GM19452 (cell line): ENCODE measurements at regions not wholly inside any gene's neighbourhood (a gene's known extent, or its start where the extent isn't known, plus 50 kb on each side); places are given as distances from the start of the nearest gene placed in this dataset.

Experiments
- ATAC-seq: cut with Tn5 transposase; IDR thresholded peaks from one replicate; pipeline ENCODE4 v1.9.1; 2021; ENCODE audit not compliant: unreplicated experiment

DNA sequence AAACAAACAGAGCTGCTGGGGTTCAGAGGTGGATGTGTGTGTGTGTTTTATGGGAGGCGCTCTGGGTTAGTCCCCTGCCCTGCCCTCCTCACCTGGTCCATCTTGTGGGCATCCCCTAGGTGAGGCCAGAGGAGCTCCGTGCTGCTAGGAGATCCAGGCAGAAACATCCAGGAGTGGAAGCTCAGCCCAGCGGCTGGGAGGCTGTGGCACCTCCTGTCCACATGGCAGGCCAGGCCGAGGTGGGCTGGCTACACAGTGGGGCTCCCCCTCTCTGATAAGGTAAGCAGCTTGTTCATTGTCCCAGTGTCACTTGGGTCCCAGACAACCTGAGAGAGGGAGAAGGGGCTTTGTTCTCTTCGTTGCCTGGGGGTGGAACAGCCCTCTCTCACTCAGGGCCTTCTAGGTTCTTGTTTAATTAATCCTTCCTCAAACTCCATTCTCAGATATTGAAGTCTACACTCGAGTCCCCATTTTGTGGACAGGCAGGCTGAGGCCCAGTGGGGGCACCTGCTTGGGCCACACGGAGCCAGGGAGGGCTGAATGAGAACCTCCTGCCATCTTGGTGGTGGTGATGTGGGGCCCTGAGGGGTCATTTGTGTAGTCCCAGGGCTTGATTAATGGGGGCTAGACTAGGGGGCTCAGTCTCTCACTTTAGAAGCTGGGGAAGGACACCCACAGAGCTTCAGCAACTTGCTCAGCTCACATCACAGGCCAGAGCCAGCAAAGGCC, 216.8 kb upstream of the GPR26 start:
- no peak for ATAC-seq

DNA sequence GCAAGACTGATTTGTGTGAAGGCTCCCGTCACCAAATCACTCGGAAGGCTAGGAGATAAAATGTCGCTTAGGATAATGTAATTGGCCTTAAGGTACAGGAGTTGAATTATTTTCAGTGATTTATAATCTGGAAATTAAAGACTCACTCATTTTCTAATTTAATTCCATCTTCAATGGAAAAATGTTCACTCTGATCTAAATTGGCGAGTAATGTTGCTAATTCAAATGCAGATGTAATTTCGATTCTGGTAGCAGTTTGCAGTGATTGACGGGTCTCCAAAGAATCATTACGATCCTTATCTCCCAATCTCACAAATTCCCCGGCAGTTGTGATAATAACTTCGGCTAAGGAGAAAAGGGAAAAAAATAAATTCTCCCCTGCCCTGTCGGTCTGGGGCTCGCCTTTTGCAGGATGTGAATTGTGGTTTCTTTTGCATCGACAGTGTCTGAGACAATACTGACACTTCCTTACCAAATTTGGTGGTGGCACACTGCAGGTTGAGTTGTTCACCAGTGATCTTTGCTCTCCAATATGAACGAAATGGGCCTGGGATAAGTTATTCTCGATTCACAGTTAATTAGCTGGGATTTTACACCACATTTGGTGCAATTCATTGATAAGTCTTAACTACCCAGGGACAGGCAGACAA, 215.1 kb upstream of the GPR26 start:
- ATAC-seq = no peak

DNA sequence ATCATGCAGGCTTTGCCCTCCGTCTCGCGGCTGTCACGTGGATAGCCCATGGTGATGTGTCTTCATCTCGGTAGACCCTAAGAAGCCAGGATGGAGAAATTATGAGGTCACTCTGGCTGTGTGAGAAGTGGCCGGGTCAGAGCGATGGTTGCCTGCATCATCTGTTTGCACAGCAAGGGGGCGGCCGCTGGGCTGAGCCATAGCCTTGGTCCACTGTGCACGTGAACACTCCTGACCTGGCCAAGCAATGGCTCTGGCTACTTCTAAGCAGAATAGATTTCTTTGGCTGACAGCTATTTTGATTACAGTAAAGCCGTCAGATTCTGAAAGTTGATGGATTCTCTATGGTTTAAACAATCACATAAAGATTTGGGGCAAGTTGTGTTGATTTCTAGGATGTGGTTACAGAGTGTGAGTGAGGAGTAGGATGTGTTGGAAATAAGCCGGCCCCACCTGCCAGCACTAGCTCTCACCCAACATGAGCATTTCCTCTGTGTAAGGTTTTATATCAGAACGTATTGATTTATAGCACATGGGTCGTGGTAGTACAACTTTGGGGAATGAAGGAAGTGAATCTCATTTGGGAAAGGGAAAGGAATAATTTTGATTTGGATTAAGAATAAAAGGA, 214.4 kb upstream of the GPR26 start:
- ATAC-seq = no peak

DNA sequence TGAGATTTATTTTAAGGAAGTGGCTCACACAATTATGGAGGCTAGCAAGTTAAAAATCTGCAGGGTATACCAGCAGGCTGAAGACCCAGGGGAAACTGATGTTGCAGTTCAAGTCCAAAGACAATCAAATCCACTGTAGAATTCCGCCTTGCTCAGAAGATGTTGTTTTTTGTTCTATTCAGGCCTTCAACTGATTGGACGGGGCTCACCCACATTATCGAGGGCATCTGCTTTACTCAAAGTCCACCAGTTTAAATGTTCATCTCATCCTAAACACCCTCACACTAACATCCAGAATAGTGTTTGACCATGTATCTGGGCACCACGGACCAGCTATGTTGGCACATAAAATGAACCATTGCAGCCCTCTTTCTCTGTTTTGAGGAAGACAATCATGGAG, 211.2 kb upstream of the GPR26 start:
- ATAC-seq = no peak

DNA sequence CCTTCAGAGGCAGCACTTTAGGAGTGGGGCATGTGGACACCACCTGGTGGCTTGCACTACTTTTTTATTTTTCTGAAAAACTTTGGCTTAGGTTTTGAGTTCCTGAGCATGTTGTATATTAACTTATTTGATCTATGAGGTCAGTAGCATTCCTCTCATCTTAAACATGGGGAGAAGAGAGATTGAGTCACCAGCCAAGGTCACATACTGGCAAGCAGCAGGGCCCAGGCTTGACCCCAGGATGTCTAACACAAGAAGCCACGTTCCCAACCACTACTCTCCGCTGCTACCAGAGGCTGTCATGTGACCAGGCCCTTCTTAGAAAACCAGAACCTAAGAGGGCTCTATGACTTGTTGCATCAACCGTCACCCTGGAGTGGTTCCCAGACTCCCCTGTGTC, 210.3 kb upstream of the GPR26 start:
- ATAC-seq = no peak

DNA sequence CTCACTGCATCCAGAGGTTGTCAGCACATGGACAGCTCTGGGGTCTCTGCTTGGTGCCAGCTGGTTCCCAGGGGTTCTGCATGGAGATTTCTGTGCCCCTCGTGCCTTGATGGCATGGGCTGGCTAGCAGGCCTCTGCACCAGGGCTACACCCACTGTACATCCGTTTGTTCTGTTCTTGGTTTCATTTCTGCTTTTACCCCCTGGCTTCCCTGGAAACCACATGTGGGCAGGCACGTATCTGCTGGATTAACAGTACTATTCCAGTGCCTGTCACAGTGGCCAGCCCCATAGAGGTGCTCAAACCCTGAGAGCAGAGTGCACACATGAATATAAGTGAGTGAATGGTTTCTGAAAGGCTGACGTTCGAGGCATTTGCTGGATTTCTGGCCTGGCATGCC, 207.2 kb upstream of the GPR26 start:
- ATAC-seq = no peak

DNA sequence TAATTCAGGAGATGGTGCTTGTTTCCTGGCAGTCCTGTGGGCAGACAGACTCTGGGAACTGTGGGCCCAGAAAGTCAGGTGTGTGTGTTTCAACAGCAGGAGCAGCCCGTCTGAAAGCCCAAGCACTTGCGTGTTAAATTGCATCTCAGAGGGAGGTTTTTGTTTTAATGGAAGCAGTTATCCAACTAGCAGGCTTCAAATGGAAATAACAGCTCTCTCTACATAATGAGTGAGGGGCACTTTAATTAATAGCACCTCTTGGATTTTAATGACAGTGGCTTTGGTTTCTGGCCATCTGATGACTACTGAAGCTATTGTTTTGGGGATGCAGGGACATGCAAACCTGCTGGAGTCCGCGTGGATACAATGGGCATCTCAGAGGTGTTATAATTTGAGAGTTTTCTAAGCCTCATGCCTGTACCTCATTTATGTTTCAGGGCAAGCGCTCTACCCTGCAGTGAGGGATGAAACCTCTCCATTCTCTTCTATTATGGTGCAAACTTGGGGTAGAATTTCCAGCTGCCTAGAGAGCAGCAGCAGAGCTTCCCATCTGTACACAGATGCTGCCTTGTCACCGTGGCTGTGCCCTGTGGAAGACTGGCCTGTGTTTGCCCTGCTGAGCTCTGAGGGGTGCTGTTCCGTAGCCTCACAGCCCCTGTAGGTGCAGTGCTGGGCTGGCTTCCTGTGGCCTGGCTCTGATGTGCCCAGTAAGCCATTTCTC, 206.6 kb upstream of the GPR26 start:
- no peak for ATAC-seq

DNA sequence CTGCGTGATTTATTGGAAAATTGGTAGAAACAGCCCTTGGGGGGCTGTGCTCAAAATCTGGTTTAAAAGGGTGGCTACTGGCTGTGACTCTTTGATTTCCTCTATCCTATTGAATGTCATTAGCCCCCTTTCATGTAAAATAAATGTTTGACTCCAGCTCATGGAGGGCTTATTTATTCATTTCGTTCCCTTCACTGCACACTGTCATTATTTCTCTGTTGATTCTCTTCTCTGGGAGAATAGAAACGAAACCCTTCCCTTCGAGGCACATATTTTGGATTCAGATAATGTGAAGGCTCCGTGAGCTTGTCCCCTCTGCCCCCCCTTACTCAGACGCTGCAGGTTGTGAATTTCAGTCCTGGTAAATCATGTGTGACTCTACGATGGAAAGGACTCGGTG, 203.9 kb upstream of the GPR26 start:
- ATAC-seq = no peak

DNA sequence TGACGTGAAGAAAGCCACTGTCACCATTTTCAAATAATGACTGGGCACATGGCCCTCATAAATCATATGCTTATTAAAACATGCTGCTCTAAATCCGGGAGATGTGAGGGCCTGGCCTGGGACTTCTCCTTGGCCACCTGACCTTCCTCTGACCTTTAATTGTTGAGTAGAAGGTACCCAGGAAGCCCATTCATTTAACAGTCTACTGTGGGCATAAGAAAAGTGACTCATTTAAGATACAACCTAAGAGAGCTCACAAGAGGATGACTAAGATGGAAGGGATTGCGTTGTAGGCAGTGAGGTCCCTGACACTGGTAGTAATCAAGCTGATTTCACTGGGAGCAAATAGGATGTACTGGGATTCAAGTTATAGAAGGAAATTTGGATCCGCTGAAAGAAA, 203.4 kb upstream of the GPR26 start:
- no peak for ATAC-seq

DNA sequence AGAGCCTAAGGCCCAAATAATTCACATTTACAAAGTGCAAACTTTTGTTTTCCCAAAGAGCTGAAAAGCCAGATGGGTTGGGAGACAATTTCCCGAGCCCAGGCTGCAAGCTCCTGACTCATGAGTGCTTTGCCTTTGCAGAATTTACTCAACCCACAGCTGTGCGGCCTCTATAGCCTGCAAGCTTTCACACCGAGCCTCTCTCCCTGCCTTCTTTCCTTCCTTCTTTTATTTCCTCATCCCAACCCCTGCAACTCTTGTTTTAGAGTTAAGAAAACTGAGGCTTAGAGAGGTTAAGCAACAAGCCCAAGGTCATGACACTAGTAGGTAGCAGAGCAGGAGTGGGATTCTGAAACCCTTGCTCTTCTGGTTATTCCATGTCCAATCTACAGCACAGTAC, 203.0 kb upstream of the GPR26 start:
- no peak for ATAC-seq

DNA sequence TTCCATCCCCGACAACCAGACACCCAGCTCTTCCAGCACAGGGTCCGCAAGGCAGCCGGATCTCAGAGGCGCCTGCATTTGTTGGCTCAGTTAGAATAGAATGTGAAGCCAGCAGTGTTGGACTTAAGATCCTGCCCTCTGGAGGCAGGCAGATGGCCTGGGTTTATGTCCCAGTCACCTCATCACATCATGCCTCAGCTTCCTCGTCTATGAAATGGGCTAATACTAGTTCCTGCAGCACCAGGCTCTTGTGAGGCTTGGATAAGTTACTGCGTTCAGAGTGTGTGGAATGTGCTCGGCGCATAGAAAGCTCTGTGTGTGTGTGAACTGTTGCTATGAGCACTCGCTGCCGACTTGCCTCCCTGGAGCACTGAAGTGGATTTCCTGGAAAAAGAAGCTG, 202.5 kb upstream of the GPR26 start:
- no peak for ATAC-seq

DNA sequence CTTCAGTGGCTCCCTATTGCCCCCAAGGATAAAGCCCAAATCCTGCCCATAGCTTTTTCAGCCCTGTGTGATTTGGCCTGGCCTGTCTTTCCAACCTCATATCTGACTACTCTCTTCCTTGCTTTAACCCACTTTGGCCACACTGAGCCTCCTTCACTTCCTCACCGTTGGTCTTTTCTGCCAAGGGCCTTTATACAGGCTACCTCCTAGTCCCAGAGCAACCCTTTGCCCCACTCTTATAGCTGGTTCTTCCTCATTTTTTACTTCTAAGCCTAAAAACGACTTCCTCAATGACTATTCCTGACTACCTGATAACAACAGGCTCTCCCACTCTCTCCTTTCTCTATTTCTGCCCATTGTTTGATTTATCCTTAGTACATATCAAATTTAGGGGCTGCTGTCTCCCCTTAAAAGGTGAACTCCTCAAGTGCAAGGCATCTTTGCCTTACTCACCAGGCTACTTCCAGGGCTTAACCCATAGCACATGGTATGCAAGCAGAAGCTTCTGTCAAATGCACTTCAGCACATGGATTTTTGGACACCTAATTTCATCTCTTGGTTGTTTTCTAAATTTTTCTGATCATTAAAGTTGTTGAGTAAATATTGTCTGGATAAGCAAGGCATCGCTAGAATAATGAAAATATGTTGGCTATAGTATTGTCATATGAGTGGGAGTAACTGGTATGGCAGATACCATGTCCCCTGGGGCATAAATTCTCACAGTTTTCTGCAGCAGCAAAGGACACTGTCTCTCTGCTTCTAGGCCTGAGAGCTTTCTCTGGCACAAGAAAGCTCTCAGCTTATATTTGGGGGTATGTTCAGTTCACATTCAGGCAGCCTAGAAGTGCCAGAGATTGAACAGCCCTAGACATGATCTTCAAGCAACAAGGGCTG, 201.5 kb upstream of the GPR26 start:
- ATAC-seq = no peak

DNA sequence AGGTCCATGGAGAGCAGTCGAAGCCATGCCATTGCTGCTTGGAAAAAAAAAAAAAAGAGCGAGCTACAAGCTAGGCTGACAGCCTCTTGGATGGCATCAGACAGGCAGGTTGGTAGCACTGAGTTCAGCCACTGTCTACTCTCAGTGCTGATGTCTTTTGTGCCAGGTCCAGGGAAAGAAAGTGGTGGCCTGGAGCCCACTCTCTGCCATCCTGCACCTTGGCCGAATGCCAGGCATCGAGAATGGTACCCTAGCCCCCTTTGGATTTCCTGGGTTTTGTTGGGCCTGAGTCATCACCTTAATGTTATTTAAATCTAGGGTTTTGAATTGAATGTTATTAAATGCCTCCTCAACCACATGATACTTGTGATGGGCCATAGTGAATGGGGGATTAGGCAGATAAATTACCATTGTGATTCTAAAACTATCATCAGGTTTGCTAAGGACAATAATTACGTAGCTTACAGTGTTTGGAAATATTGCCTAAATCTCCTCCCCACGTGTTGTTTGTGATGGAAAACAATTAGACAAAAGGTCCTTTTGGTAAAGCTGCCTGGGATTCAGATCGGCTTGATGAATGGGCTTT, 195.7 kb upstream of the GPR26 start:
- no peak for ATAC-seq

DNA sequence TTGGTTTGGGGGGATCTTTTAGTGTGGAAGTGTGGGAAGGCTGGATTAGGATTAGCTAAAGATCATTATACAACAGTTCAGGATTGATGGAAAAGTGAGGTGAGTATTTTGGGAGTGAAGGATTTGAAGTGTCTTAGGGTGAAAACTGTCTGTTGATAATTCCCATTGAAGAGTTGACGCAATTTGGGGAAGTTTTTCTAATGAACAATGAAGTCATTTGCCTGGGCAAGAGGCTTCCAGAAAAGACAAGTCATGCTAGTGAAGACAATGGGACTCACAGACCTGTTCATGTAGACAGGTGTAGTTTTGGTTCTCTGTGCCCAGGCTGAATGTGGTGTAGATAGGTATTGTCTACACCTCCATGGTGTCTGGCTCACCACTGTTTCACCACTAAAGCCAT, 194.3 kb upstream of the GPR26 start:
- no peak for ATAC-seq

DNA sequence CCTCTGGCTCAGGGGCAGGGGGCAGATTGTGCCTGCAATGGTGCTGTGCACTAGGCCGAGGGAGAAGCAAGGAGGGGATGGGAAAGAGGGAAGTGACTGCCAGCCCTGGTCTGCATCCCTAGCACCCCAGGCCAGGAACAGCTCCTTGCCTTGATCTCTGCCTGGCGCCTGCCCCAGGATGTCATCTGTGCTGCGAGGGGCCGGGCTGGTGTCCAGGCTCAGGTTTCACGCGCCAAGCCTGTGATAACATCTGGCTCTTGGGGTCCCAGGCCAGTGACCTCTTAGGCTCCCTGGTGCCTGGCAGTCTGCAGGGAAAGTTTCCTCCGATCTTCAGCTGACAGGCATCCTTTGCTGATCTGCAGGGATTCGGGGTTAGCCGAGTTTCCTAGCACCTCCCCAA, 193.5 kb upstream of the GPR26 start:
- no peak for ATAC-seq

DNA sequence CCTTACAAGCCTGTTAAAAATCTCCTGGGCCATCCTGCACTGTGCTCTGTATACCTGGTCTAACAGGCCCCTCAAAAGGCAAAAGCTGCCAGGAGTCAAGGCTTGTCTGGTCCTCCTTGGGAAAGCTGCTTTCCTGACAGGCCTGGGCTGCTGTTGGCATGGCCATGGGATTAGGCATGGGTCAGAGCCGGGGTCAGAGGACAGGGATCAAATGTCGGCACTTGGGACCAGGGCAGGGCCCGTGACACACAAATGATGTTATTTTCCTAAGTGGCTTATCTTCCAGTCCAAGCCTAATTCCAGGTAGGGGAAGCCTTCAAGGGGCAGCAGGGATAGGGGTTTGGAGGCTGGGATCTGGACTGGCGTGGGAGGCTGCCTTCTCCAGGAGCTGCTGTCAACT, 191.5 kb upstream of the GPR26 start:
- no peak for ATAC-seq

DNA sequence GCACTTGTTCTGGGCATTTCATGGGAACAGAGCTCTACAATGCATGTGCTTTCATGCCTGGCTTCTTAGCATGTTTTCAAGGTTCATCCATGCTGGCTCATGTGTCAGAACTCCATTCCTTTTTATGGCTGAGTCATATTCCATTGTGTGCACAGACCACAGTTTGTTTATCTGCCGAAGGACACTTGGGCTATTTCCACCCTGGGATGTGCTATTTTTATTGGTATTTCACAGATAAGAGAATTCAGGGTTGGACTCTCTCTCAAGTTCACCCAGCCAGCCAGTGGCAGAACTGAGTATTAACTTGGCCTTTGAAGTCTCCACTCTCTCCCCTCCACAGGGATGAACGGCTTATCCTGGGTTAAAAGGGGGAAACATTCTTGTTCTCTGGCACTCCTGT, 190.7 kb upstream of the GPR26 start:
- ATAC-seq = no peak

DNA sequence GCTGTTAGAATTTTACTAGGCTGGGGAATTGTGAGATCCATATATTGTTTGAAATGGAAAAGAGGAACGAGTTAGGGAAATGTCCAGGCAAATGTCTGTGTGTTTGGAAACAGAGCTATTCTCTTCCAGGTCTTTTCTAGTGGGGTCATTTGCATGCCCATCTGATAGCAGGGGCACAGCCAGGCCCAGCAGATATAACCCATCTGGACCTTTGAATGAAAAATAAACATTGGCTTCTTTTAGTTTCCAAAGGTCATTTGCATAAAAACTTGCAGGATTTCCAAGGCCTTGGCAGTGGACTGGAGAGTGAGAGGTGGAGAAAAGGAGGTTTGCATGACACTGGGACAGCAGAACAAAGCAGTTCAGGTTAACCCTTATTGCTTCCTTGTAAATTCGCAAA, 188.0 kb upstream of the GPR26 start:
- no peak for ATAC-seq

DNA sequence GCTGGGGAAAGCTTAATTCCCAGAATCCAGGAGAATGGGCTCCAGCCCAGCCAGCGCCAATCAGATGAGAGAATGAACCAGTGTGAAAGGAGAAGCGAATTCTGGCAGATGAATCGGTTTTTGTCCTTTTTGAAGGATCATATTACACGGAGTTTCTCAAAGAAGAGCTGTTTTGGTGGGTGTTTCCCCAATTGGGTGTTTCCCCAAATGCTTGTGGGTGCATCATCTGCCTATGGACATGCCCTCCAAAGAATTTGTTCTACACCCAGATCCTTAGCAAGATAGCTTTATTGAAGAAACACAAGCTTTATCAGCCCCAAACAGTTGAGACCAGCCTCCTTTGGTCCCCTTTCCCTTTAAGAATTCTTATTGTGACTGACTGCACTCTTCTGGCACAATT, 186.5 kb upstream of the GPR26 start:
- no peak for ATAC-seq

DNA sequence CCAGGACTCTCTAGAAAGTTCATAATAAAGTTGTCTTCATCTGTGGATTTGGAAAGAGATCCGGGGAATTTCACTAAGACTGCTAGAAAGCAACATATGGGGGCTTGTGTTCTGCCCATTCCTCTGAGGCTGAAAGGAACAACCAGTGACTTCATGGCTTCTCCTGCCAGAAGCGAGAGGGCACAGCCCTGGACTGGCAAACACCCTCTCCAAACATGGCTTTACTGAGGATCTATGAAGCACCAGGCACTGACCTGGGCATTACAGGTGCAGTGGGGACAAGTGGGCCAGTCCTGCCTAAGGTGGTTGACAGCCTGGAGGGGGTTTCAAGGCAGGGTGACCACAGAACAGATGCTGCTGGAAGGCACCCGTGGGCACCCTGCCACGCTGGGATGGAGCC, 185.8 kb upstream of the GPR26 start:
- ATAC-seq = no peak

DNA sequence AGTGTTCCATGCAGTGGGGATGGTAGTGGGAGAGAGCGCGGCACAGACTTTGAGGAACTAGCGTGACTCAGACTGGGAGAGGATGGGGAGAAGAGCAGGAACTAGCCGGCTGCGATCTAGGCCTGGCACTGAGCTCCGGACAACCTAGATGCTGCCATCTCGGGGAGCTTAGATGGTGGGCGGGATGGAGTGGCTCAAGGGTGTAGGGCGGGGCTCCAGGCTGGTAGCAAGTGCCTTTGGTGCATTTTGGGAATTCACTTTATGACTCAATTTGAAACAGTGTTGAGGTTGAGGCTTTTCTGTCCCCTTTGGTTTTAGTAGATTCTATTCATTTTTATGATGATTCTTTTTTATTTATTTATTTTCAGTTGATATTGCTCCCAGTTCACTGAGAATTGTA, 185.3 kb upstream of the GPR26 start:
- ATAC-seq = no peak
